Activated CD8-positive, alpha-beta memory T cell treated with anti-CD3 and anti-CD28 coated beads, Interleukin-2, amount 50 U/mL, for 4 hours (primary cell): ENCODE measurements at regions not wholly inside any gene's neighbourhood (a gene's known extent, or its start where the extent isn't known, plus 50 kb on each side); places are given as distances from the start of the nearest gene placed in this dataset.

ENCODE experiments used
- DNase-seq: peaks from one replicate; pipeline ENCODE4 v3.0.0-alpha.2; 2020

GRCh38 chr7:113825832-113826231 lies 93.0 kb downstream of the PPP1R3A start:
- no peak for DNase-seq

- DNase-seq = no peak
These were observed 94.5 kb downstream of the PPP1R3A start for GRCh38 chr7:113824117-113824823.

GRCh38 chr7:113819474-113819873 lies 99.3 kb downstream of the PPP1R3A start:
- no peak for DNase-seq

- DNase-seq = no peak
These were observed 102.2 kb downstream of the PPP1R3A start for GRCh38 chr7:113816639-113817038.

GRCh38 chr7:113813471-113813870 lies 105.3 kb downstream of the PPP1R3A start:
- no peak for DNase-seq

- DNase-seq = no peak
These were observed 106.1 kb downstream of the PPP1R3A start for GRCh38 chr7:113812591-113813255.

- DNase-seq = no peak
These were observed 108.6 kb downstream of the PPP1R3A start for GRCh38 chr7:113810080-113810744.

GRCh38 chr7:113809581-113809980 lies 109.2 kb downstream of the PPP1R3A start:
- no peak for DNase-seq

- DNase-seq = no peak
These were observed 112.0 kb downstream of the PPP1R3A start for GRCh38 chr7:113806633-113807327.

GRCh38 chr7:113805976-113806375 lies 112.8 kb downstream of the PPP1R3A start:
- DNase-seq = no peak

GRCh38 chr7:113804475-113805095 lies 114.2 kb downstream of the PPP1R3A start:
- DNase-seq = no peak

- DNase-seq = no peak
These were observed 117.1 kb downstream of the PPP1R3A start for GRCh38 chr7:113801751-113802150.

- DNase-seq = no peak
These were observed 118.0 kb downstream of the PPP1R3A start for GRCh38 chr7:113800826-113801225.

GRCh38 chr7:113799896-113800295 lies 118.9 kb downstream of the PPP1R3A start:
- DNase-seq = no peak

GRCh38 chr7:113797420-113798010 lies 121.3 kb downstream of the PPP1R3A start:
- no peak for DNase-seq

GRCh38 chr7:113796557-113796956 lies 122.3 kb downstream of the PPP1R3A start:
- DNase-seq = no peak

- DNase-seq = no peak
These were observed 124.2 kb downstream of the PPP1R3A start for GRCh38 chr7:113794573-113794972.

GRCh38 chr7:113793171-113793570 lies 125.6 kb downstream of the PPP1R3A start:
- DNase-seq = no peak

GRCh38 chr7:113790025-113790424 lies 128.8 kb downstream of the PPP1R3A start:
- no peak for DNase-seq

- DNase-seq = no peak
These were observed 131.7 kb downstream of the PPP1R3A start for GRCh38 chr7:113787106-113787505.

- no peak for DNase-seq
These were observed 133.9 kb downstream of the PPP1R3A start for GRCh38 chr7:113784956-113785355.

GRCh38 chr7:113784316-113784715 lies 134.5 kb downstream of the PPP1R3A start:
- DNase-seq = no peak

- DNase-seq = no peak
These were observed 135.4 kb downstream of the PPP1R3A start for GRCh38 chr7:113783403-113783802.
